ENCODE measurements at regions not wholly inside any gene's neighbourhood (a gene's known extent, or its start where the extent isn't known, plus 50 kb on each side); places are given as distances from the start of the nearest gene placed in this dataset.

- intact Hi-C loops (cut with DNase I): no loop called here
- Histone ChIP-seq H3K36me3 (no peaks in the 10 kb centered on the region), H3K27ac (no peak overlapping the region), H3K4me3 (no peak overlapping the region), H3K9me3 (no peaks in the 10 kb centered on the region), H3K27me3 (peaks cover 0 to 5% (median 0%) of the 10 kb centered on the region in 7 donors), H3K4me1 (peaks cover 0 to 18% (median 12%) of the 10 kb centered on the region in 9 donors)
- no peak for DNase-seq
- ATAC-seq: no peak
- TF ChIP-seq, protein P1, sequence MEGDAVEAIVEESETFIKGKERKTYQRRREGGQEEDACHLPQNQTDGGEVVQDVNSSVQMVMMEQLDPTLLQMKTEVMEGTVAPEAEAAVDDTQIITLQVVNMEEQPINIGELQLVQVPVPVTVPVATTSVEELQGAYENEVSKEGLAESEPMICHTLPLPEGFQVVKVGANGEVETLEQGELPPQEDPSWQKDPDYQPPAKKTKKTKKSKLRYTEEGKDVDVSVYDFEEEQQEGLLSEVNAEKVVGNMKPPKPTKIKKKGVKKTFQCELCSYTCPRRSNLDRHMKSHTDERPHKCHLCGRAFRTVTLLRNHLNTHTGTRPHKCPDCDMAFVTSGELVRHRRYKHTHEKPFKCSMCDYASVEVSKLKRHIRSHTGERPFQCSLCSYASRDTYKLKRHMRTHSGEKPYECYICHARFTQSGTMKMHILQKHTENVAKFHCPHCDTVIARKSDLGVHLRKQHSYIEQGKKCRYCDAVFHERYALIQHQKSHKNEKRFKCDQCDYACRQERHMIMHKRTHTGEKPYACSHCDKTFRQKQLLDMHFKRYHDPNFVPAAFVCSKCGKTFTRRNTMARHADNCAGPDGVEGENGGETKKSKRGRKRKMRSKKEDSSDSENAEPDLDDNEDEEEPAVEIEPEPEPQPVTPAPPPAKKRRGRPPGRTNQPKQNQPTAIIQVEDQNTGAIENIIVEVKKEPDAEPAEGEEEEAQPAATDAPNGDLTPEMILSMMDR (IDR thresholded peaks at IDR 0.05): no peak
- 43 to 51% methylated on average over 3 of the region's 3 CpGs for WGBS, 2 donors
Measured at GRCh38 chr12:64950711-64951298, 126.4 kb downstream of the TBC1D30 start.

DNA sequence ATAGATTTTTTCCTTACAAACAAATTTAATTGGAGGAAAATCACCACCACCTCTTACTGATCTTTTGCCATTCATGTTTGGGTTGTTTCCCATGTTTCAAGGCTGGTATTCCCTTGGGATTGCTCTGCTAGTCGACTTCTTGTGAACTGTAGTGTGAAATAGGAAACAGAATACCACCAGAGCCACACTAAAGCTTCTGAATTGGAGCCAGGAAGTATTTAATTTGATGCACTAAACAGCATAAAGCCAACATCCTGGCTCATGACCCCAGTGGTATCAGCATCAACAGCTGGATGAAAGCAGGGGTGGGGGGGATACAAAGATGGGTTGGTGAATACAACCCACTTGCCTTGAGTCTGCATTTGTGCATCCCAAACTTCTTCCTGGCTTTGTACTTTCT is 127.5 kb downstream of the TBC1D30 start:
- Histone ChIP-seq H3K9me3 (no peaks in the 10 kb centered on the region), H3K36me3 (no peaks in the 10 kb centered on the region), H3K4me1 (peaks cover 0 to 6% (median under 1%) of the 10 kb centered on the region in 9 donors), H3K27ac (no peak overlapping the region), H3K27me3 (peaks cover 0 to 5% (median 0%) of the 10 kb centered on the region in 7 donors), H3K4me3 (no peak overlapping the region)
- WGBS, 2 donors: 32 to 38% methylated on average over 1 of the region's 1 CpG
- intact Hi-C loops (cut with DNase I): no loop called here
- TF ChIP-seq, protein P1 (IDR thresholded peaks at IDR 0.05): no peak
- no peak for ATAC-seq
- DNase-seq: no peak

- no peak for DNase-seq
- TF ChIP-seq, protein P1 (IDR thresholded peaks at IDR 0.05): no peak
- intact Hi-C loops (cut with DNase I): no loop called here
- no peak for ATAC-seq
- Histone ChIP-seq H3K9me3 (no peaks in the 10 kb centered on the region), H3K4me3 (no peak overlapping the region), H3K27ac (no peak overlapping the region), H3K27me3 (peaks cover 0 to 3% (median 0%) of the 10 kb centered on the region in 7 donors), H3K4me1 (no peaks in the 10 kb centered on the region), H3K36me3 (no peaks in the 10 kb centered on the region)
Measured at GRCh38 chr12:64955746-64956145, 131.3 kb downstream of the TBC1D30 start.

DNA sequence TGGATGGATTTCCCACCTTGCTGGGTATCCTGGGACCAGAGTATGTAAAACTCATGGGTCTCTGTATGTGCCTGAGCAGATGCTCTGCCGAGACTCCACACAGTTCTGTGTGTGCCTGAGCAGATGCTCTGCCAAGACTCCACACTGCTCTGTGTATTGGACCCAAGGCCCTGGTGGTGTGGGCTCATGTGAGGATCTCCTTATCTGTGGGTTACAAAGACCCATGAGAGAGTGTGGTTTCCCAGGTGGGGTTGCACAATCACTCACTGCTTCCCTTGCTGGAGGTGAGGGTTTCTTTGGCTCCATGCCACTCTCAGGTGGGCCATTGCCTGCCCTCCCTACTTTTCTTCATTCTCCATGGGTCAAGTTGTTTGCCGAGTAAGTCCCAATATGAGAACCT is 141.5 kb downstream of the TBC1D30 start:
- ATAC-seq (no peak), DNase-seq (no peak)
- H3K4me1 ChIP-seq: no peaks in the 10 kb centered on the region
- no peaks in the 10 kb centered on the region for H3K36me3 ChIP-seq
- WGBS, 2 donors: 65 to 72% methylated on average over 2 of the region's 2 CpGs
- TF ChIP-seq, protein P1 (IDR thresholded peaks at IDR 0.05): no peak
- no peak overlapping the region for H3K4me3 ChIP-seq
- H3K27me3 ChIP-seq: peaks cover 0 to 12% (median 0%) of the 10 kb centered on the region in 7 donors
- intact Hi-C loops (cut with DNase I): no loop called here
- peaks cover 0 to 12% (median 0%) of the 10 kb centered on the region in 11 donors for H3K9me3 ChIP-seq
- no peak overlapping the region for H3K27ac ChIP-seq

Data from heart right ventricle (tissue), 16 donors.